Smooth muscle cell (in vitro differentiated cells): ENCODE measurements at regions not wholly inside any gene's neighbourhood (a gene's known extent, or its start where the extent isn't known, plus 50 kb on each side); places are given as distances from the start of the nearest gene placed in this dataset.
"Not testable (repeated sequence)": the region's sequence is repeated elsewhere in the genome, so short reads cannot be mapped to it uniquely, and the experiment has no call there.

ENCODE experiments used
- DNase-seq: peaks from one replicate; lab custom pipeline; 2025; ENCODE audit not compliant: unreplicated experiment; lab: John Stamatoyannopoulos, UW
- H2AFZ ChIP-seq: fragments of 200-600 bp; sonication (generic); 2 replicates; pipeline ENCODE4 v1.6.0; 2016; ENCODE audit warnings: antibody characterized with exemption, low read depth, mild to moderate bottlenecking
- H3F3A ChIP-seq: fragments of 200-600 bp; sonication (generic); 2 replicates; pipeline ENCODE4 v1.6.0; 2017; ENCODE audit warnings: antibody characterized with exemption, low read depth
- H3K27ac ChIP-seq: fragments of 200-600 bp; sonication (generic); 2 replicates; pipeline ENCODE4 v1.5.1; 2016; ENCODE audit warnings: low read depth, mild to moderate bottlenecking
- H3K27me3 ChIP-seq: fragments of 200-600 bp; sonication (generic); 2 replicates; pipeline ENCODE4 v1.6.1; 2016; ENCODE audit warnings: low read depth, mild to moderate bottlenecking
- H3K36me3 ChIP-seq: fragments of 200-600 bp; sonication (generic); 2 replicates; pipeline ENCODE4 v1.5.1; 2016; ENCODE audit warnings: low read depth
- H3K4me1 ChIP-seq: fragments of 200-600 bp; sonication (generic); 2 replicates; pipeline ENCODE4 v1.5.1; 2016; ENCODE audit warnings: low read depth
- H3K4me2 ChIP-seq: fragments of 200-600 bp; sonication (generic); 2 replicates; pipeline ENCODE4 v1.6.0; 2016; ENCODE audit warnings: mild to moderate bottlenecking
- H3K4me3 ChIP-seq: fragments of 200-600 bp; sonication (generic); 2 replicates; pipeline ENCODE4 v1.5.1; 2016; ENCODE audit warnings: mild to moderate bottlenecking
- H3K79me2 ChIP-seq: fragments of 200-600 bp; sonication (generic); 2 replicates; pipeline ENCODE4 v1.6.0; 2016; ENCODE audit warnings: low read depth, mild to moderate bottlenecking
- H3K9ac ChIP-seq: fragments of 200-600 bp; sonication (generic); 2 replicates; pipeline ENCODE4 v1.6.0; 2016; ENCODE audit warnings: low read depth
- H3K9me3 ChIP-seq: fragments of 200-600 bp; sonication (generic); replicated peaks from 2 replicates; pipeline ENCODE4 v1.5.1; 2016; ENCODE audit warnings: low read depth
- H4K20me1 ChIP-seq: fragments of 200-600 bp; sonication (generic); 2 replicates; pipeline ENCODE4 v1.6.0; 2016; ENCODE audit warnings: low read depth
- WGBS: methylation state at CpG from one replicate; pipeline ENCODE4 v1.1.7; 2016; ENCODE audit warnings: low lambda C conversion rate; 5-methylcytosine and 5-hydroxymethylcytosine counted together

- not testable (repeated sequence) for H3K9ac ChIP-seq, H3K4me3 ChIP-seq, H3K4me2 ChIP-seq, H3K27me3 ChIP-seq, H3K27ac ChIP-seq, H3K79me2 ChIP-seq, DNase-seq, H4K20me1 ChIP-seq, H2AFZ ChIP-seq, H3K36me3 ChIP-seq, H3F3A ChIP-seq, H3K9me3 ChIP-seq, H3K4me1 ChIP-seq
- 88% methylated on average over 2 of the region's 2 CpGs for WGBS
These were observed 96.2 kb downstream of the CDRT15L2 start for GRCh38 chr17:20675707-20676106.

GRCh38 chr17:20676656-20677055 is 97.1 kb downstream of the CDRT15L2 start:
- not testable (repeated sequence) for H3K27me3 ChIP-seq, H3K36me3 ChIP-seq, H3F3A ChIP-seq, DNase-seq, H3K9ac ChIP-seq, H3K4me1 ChIP-seq, H3K4me3 ChIP-seq, H3K27ac ChIP-seq, H3K4me2 ChIP-seq, H3K79me2 ChIP-seq, H4K20me1 ChIP-seq, H3K9me3 ChIP-seq, H2AFZ ChIP-seq
- 49% methylated on average over 1 of the region's 1 CpG for WGBS

- DNase-seq, H3K4me3 ChIP-seq, H3K9ac ChIP-seq, H3K4me1 ChIP-seq, H3K4me2 ChIP-seq, H3K36me3 ChIP-seq, H3K27ac ChIP-seq, H3K27me3 ChIP-seq, H3F3A ChIP-seq, H2AFZ ChIP-seq, H4K20me1 ChIP-seq, H3K79me2 ChIP-seq, H3K9me3 ChIP-seq: not testable (repeated sequence)
- 94% methylated on average over 8 of the region's 8 CpGs for WGBS
These were observed 97.9 kb downstream of the CDRT15L2 start for GRCh38 chr17:20677469-20677868.

GRCh38 chr17:20678424-20678823 is 98.9 kb downstream of the CDRT15L2 start:
- 90% methylated on average over 5 of the region's 5 CpGs for WGBS

GRCh38 chr17:20681746-20682722 is 102.5 kb downstream of the CDRT15L2 start:
- not testable (repeated sequence) for DNase-seq, H3K4me2 ChIP-seq, H3K79me2 ChIP-seq, H3K27me3 ChIP-seq, H4K20me1 ChIP-seq, H3K9ac ChIP-seq, H3F3A ChIP-seq, H3K4me3 ChIP-seq, H3K9me3 ChIP-seq, H2AFZ ChIP-seq, H3K36me3 ChIP-seq, H3K4me1 ChIP-seq
- H3K27ac ChIP-seq = peak overlapping the region; percentile 15
- 51% methylated on average over 8 of the region's 8 CpGs for WGBS

More at GRCh38 chr17:20678424-20678823, 98.9 kb downstream of the CDRT15L2 start:
- not testable (repeated sequence) for H3K27ac ChIP-seq, H3K27me3 ChIP-seq, H3K4me3 ChIP-seq, H3K9me3 ChIP-seq, DNase-seq, H3K36me3 ChIP-seq, H3F3A ChIP-seq, H4K20me1 ChIP-seq, H3K4me1 ChIP-seq, H3K79me2 ChIP-seq, H3K4me2 ChIP-seq, H3K9ac ChIP-seq, H2AFZ ChIP-seq

GRCh38 chr17:20683651-20684229 is 104.2 kb downstream of the CDRT15L2 start:
- not testable (repeated sequence) for H3K9ac ChIP-seq
- WGBS = 95% methylated on average over 3 of the region's 4 CpGs

GRCh38 chr17:20684975-20685374 is 105.5 kb downstream of the CDRT15L2 start:
- not testable (repeated sequence) for H3K27me3 ChIP-seq, H4K20me1 ChIP-seq, H3K4me1 ChIP-seq, H3K79me2 ChIP-seq, H2AFZ ChIP-seq, H3K27ac ChIP-seq, DNase-seq, H3K4me3 ChIP-seq, H3K4me2 ChIP-seq, H3K36me3 ChIP-seq, H3K9ac ChIP-seq, H3F3A ChIP-seq, H3K9me3 ChIP-seq
- WGBS = 100% methylated on average over 8 of the region's 32 CpGs

More at GRCh38 chr17:20683651-20684229, 104.2 kb downstream of the CDRT15L2 start:
- H3K4me3 ChIP-seq, H3K79me2 ChIP-seq, H3F3A ChIP-seq, H3K36me3 ChIP-seq, H3K27me3 ChIP-seq, H3K9me3 ChIP-seq, H3K4me2 ChIP-seq, H3K4me1 ChIP-seq, H3K27ac ChIP-seq, H4K20me1 ChIP-seq, DNase-seq, H2AFZ ChIP-seq: not testable (repeated sequence)

GRCh38 chr17:20687584-20687983 is 108.1 kb downstream of the CDRT15L2 start:
- not testable (repeated sequence) for H3K4me1 ChIP-seq, H3F3A ChIP-seq

More at GRCh38 chr17:20687584-20687983, 108.1 kb downstream of the CDRT15L2 start:
- not testable (repeated sequence) for DNase-seq, H3K9ac ChIP-seq, H3K9me3 ChIP-seq, H2AFZ ChIP-seq, H4K20me1 ChIP-seq, H3K4me2 ChIP-seq, H3K36me3 ChIP-seq, H3K79me2 ChIP-seq, H3K4me3 ChIP-seq, H3K27me3 ChIP-seq, H3K27ac ChIP-seq
- WGBS = 60% methylated on average over 1 of the region's 2 CpGs
